ENCODE measurements at regions not wholly inside any gene's neighbourhood (a gene's known extent, or its start where the extent isn't known, plus 50 kb on each side); places are given as distances from the start of the nearest gene placed in this dataset.
"Not testable (repeated sequence)": the region's sequence is repeated elsewhere in the genome, so short reads cannot be mapped to it uniquely, and the experiment has no call there.

- DNase-seq, result no peak
These were observed 220.0 kb upstream of the MBL2 start for GRCh38 chr10:52992567-52992966.

- no peak for DNase-seq
These were observed 216.3 kb upstream of the MBL2 start for GRCh38 chr10:52988923-52989322.

- no peak for DNase-seq
These were observed 213.5 kb upstream of the MBL2 start for GRCh38 chr10:52986125-52986524.

GRCh38 chr10:52984169-52984568 is 211.6 kb upstream of the MBL2 start:
- no peak for DNase-seq

GRCh38 chr10:52979295-52979990 is 206.9 kb upstream of the MBL2 start:
- DNase-seq, result no peak

- no peak for DNase-seq
These were observed 205.0 kb upstream of the MBL2 start for GRCh38 chr10:52977581-52977980.

GRCh38 chr10:52967806-52968795 is 195.5 kb upstream of the MBL2 start:
- no peak for DNase-seq

- no peak for DNase-seq
These were observed 194.3 kb upstream of the MBL2 start for GRCh38 chr10:52966904-52967303.

- no peak for DNase-seq
These were observed 193.4 kb upstream of the MBL2 start for GRCh38 chr10:52965938-52966401.

GRCh38 chr10:52965509-52965908 is 192.9 kb upstream of the MBL2 start:
- DNase-seq, result no peak

GRCh38 chr10:52961323-52961722 is 188.7 kb upstream of the MBL2 start:
- no peak for DNase-seq

GRCh38 chr10:52959810-52960209 is 187.2 kb upstream of the MBL2 start:
- no peak for DNase-seq

GRCh38 chr10:52956861-52957260 is 184.3 kb upstream of the MBL2 start:
- no peak for DNase-seq

GRCh38 chr10:52956461-52956860 is 183.9 kb upstream of the MBL2 start:
- no peak for DNase-seq

- DNase-seq, result no peak
These were observed 182.8 kb upstream of the MBL2 start for GRCh38 chr10:52955337-52955736.

- DNase-seq, result no peak
These were observed 181.8 kb upstream of the MBL2 start for GRCh38 chr10:52954407-52954806.

- no peak for DNase-seq
These were observed 179.9 kb upstream of the MBL2 start for GRCh38 chr10:52952391-52953055.

- DNase-seq, result no peak
These were observed 179.2 kb upstream of the MBL2 start for GRCh38 chr10:52951824-52952223.

- no peak for DNase-seq
These were observed 178.0 kb upstream of the MBL2 start for GRCh38 chr10:52950578-52950977.

GRCh38 chr10:52949899-52950298 is 177.3 kb upstream of the MBL2 start:
- no peak for DNase-seq

GRCh38 chr10:52946486-52946885 is 173.9 kb upstream of the MBL2 start:
- no peak for DNase-seq

GRCh38 chr10:52945521-52945920 is 172.9 kb upstream of the MBL2 start:
- not testable (repeated sequence) for DNase-seq

- no peak for DNase-seq
These were observed 168.3 kb upstream of the MBL2 start for GRCh38 chr10:52940921-52941320.
